Type B pancreatic cell (in vitro differentiated cells): ENCODE measurements at regions not wholly inside any gene's neighbourhood (a gene's known extent, or its start where the extent isn't known, plus 50 kb on each side); places are given as distances from the start of the nearest gene placed in this dataset.

ENCODE experiments used
- DNase-seq: peaks from one replicate; pipeline ENCODE4 v3.0.0; 2021; ENCODE audit warnings: mixed read lengths; ENCODE audit not compliant: unreplicated experiment; ENCODE audit errors: extremely low spot score
- H3K27ac Mint-ChIP-seq: 2 replicates; pipeline ENCODE4 v1.8.0; 2021; ENCODE audit warnings: mild to moderate bottlenecking, mixed read lengths
- H3K27me3 Mint-ChIP-seq: 2 replicates; pipeline ENCODE4 v1.8.0; 2021; ENCODE audit warnings: mixed read lengths
- H3K36me3 Mint-ChIP-seq: 2 replicates; pipeline ENCODE4 v1.8.0; 2021; ENCODE audit warnings: mixed read lengths
- H3K4me1 Mint-ChIP-seq: one replicate; pipeline ENCODE4 v1.8.0; 2021; ENCODE audit warnings: mixed read lengths; ENCODE audit not compliant: unreplicated experiment
- H3K4me3 Mint-ChIP-seq: 2 replicates; pipeline ENCODE4 v1.8.0; 2021; ENCODE audit warnings: mild to moderate bottlenecking, mixed read lengths
- H3K9me3 Mint-ChIP-seq: 2 replicates; pipeline ENCODE4 v1.8.0; 2021; ENCODE audit warnings: mixed read lengths
- TF ChIP-seq, protein P1 (sequence below): fragments of 200-600 bp; sonication (generic); conservative IDR thresholded peaks from 2 replicates; pipeline ENCODE4 v1.5.0; 2021; ENCODE audit warnings: antibody characterized with exemption, mild to moderate bottlenecking

DNA sequence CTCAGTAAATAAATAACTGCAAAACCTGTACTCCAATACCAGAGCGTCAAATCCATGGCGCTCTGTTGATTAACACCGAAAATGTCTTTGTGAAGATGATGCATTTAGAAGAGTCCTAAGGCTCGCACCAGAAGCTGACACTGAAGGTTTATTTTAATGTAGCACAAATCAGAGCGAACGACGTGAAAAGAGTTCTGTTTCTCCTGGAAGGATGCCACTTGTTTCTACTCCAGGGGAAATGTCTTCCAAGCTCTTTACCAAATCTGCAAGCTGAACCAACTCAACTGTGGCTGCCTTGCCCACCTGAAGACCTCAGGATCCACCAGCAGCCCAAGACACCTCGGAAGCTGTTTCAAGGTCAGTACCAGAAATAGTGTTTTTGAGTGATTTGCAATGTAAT lies 194.4 kb upstream of the MAF start:
- H3K27me3 Mint-ChIP-seq, result no peaks in the 10 kb centered on the region
- H3K27ac Mint-ChIP-seq, result no peak overlapping the region
- TF ChIP-seq, protein P1, sequence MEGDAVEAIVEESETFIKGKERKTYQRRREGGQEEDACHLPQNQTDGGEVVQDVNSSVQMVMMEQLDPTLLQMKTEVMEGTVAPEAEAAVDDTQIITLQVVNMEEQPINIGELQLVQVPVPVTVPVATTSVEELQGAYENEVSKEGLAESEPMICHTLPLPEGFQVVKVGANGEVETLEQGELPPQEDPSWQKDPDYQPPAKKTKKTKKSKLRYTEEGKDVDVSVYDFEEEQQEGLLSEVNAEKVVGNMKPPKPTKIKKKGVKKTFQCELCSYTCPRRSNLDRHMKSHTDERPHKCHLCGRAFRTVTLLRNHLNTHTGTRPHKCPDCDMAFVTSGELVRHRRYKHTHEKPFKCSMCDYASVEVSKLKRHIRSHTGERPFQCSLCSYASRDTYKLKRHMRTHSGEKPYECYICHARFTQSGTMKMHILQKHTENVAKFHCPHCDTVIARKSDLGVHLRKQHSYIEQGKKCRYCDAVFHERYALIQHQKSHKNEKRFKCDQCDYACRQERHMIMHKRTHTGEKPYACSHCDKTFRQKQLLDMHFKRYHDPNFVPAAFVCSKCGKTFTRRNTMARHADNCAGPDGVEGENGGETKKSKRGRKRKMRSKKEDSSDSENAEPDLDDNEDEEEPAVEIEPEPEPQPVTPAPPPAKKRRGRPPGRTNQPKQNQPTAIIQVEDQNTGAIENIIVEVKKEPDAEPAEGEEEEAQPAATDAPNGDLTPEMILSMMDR, result no peak
- no peaks in the 10 kb centered on the region for H3K36me3 Mint-ChIP-seq
- H3K4me3 Mint-ChIP-seq, result no peak overlapping the region
- H3K9me3 Mint-ChIP-seq, result no peaks in the 10 kb centered on the region
- no peak for DNase-seq
- no peaks in the 10 kb centered on the region for H3K4me1 Mint-ChIP-seq

DNA sequence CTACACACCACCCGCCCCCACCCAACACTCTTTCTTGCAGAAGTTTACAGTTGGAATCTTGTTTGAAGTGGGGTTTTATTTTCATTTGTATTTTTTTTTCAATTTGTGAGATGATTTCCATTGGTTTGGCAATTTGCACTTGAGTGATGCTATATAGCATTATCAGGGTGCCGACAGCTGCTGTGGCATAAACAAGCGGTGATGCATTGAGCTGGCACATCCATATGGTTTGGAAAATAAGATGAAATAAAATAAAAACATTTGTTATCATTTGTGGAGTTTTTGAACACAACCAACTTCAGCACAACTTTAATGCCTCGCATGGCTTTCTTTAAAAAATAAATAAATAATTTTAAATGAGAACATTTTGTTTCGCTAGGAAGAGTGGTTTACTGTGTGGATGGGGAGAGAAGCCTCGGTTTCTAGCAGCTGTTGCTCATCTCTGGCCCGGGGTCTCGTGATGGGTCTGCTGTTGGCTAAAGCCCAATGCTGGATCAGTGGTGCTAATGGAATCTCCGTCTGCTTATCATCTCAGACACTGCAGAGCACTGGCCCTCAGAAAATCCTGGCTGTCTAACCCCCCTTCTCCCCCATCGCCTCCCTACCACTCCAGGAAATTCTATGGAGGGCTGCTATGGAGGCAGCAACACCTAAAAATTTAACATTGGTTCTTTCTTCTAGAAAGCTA lies 192.3 kb upstream of the MAF start:
- Mint-ChIP-seq H3K27me3 (no peaks in the 10 kb centered on the region), H3K4me1 (no peaks in the 10 kb centered on the region), H3K9me3 (peaks cover 5% of the 10 kb centered on the region)

DNA sequence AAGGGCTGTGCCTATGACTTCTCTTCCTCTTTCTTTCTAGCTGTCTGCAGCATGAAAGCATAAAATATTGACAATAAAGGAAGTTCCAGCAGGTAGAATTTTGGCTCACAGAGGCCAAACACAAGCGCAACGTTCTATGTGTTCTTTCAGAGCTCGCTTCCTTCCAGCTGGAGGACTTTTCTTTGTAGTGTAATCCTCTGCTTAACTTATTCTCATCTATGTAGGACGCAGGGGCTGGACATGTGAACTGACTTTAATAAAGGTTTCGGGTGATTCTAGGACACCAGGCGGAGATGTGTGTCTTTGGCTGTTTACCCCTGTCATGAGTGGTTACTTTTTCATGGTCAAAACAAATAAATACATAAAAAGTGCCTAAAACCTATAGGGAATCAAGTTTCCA lies 191.5 kb upstream of the MAF start:
- Mint-ChIP-seq H3K9me3 (peaks cover 5% of the 10 kb centered on the region), H3K27me3 (no peaks in the 10 kb centered on the region), H3K27ac (no peak overlapping the region), H3K4me3 (no peak overlapping the region), H3K36me3 (no peaks in the 10 kb centered on the region), H3K4me1 (no peaks in the 10 kb centered on the region)
- no peak for DNase-seq
- TF ChIP-seq, protein P1, result no peak

More for the DNA sequence above, 192.3 kb upstream of the MAF start:
- TF ChIP-seq, protein P1, result no peak
- DNase-seq, result no peak
- no peak overlapping the region for H3K27ac Mint-ChIP-seq
- H3K4me3 Mint-ChIP-seq, result no peak overlapping the region
- H3K36me3 Mint-ChIP-seq, result no peaks in the 10 kb centered on the region

DNA sequence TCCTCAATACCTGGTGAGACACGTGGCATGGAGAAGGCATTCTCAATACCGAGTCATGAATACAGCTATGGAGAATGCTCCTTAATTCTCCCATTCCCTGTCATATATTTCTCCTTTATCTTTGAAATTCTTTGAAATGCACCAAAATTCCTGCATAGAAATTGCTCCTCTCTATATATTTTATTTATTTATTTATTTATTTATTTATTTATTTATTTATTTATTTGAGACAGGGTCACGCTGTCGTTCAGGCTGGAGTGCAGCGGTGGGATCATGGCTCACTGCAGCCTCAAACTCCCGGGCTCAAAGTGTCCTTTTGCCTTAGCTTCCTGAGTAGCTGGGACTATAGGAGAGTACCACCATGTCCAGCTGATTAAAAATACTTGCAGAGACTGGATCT lies 190.3 kb upstream of the MAF start:
- H3K27me3 Mint-ChIP-seq, result no peaks in the 10 kb centered on the region
- H3K27ac Mint-ChIP-seq, result no peak overlapping the region
- no peaks in the 10 kb centered on the region for H3K4me1 Mint-ChIP-seq
- peaks cover 5% of the 10 kb centered on the region for H3K9me3 Mint-ChIP-seq
- TF ChIP-seq, protein P1, result no peak
- H3K4me3 Mint-ChIP-seq, result no peak overlapping the region
- DNase-seq, result no peak
- H3K36me3 Mint-ChIP-seq, result no peaks in the 10 kb centered on the region

DNA sequence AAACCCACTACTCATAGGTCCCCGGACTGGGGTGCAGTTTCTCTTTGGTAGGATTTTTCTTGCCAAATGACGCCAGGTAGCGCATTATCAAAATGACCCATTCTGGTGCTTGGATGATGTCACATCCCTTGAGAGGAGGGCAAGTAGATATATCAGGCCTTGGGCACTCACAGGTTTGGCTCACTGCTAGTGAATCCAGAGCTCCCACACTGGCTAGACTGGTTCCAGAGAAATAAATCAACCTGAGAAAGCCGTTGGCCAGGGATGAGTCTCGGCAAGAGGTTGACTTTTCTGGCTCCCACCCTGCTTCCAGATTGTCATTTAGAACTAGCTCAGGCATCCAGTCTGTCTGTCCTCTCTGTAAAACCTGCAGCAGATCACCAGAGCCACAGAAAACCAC lies 188.4 kb upstream of the MAF start:
- Mint-ChIP-seq H3K27me3 (no peaks in the 10 kb centered on the region), H3K9me3 (peaks cover 5% of the 10 kb centered on the region), H3K4me1 (no peaks in the 10 kb centered on the region), H3K4me3 (no peak overlapping the region), H3K27ac (no peak overlapping the region), H3K36me3 (no peaks in the 10 kb centered on the region)
- DNase-seq, result no peak
- TF ChIP-seq, protein P1, result no peak
